Stimulated activated CD4-positive, alpha-beta T cell treated with anti-CD3 and anti-CD28 coated beads, Interleukin-12 subunit alpha, Interleukin-12 subunit beta, amount 100 ng/mL, for 24 hours (primary cell): ENCODE measurements at regions not wholly inside any gene's neighbourhood (a gene's known extent, or its start where the extent isn't known, plus 50 kb on each side); places are given as distances from the start of the nearest gene placed in this dataset.

Experiments
- DNase-seq, 2 experiments: peaks; one replicate each; pipeline ENCODE4 v3.0.0-alpha.2; 2020; ENCODE audit warnings: low read depth in 2 of 2

GRCh38 chr16:82405736-82406135, 221.0 kb upstream of the CDH13 start:
- no peak for DNase-seq

- no peak for DNase-seq
Observed at GRCh38 chr16:82404586-82405315, 222.0 kb upstream of the CDH13 start.

GRCh38 chr16:82402665-82403218, 224.0 kb upstream of the CDH13 start:
- DNase-seq, result no peak

- DNase-seq, result no peak
Observed at GRCh38 chr16:82400046-82400445, 226.7 kb upstream of the CDH13 start.

- no peak for DNase-seq
Observed at GRCh38 chr16:82396509-82396908, 226.5 kb upstream of the MPHOSPH6 start.

- DNase-seq, result no peak
Observed at GRCh38 chr16:82395212-82395611, 225.2 kb upstream of the MPHOSPH6 start.

- no peak for DNase-seq
Observed at GRCh38 chr16:82391690-82392089, 221.7 kb upstream of the MPHOSPH6 start.

GRCh38 chr16:82389956-82390650, 220.1 kb upstream of the MPHOSPH6 start:
- DNase-seq, result no peak

- no peak for DNase-seq
Observed at GRCh38 chr16:82386761-82387160, 216.7 kb upstream of the MPHOSPH6 start.

- no peak for DNase-seq
Observed at GRCh38 chr16:82384949-82385348, 214.9 kb upstream of the MPHOSPH6 start.

- DNase-seq, result no peak
Observed at GRCh38 chr16:82384017-82384416, 214.0 kb upstream of the MPHOSPH6 start.

- DNase-seq, result no peak
Observed at GRCh38 chr16:82382521-82382920, 212.5 kb upstream of the MPHOSPH6 start.

GRCh38 chr16:82379551-82379950, 209.5 kb upstream of the MPHOSPH6 start:
- no peak for DNase-seq

- DNase-seq, result no peak
Observed at GRCh38 chr16:82373976-82374375, 204.0 kb upstream of the MPHOSPH6 start.

GRCh38 chr16:82370282-82370681, 200.3 kb upstream of the MPHOSPH6 start:
- DNase-seq, result no peak

GRCh38 chr16:82368041-82368440, 198.0 kb upstream of the MPHOSPH6 start:
- DNase-seq, result no peak

GRCh38 chr16:82366462-82366861, 196.4 kb upstream of the MPHOSPH6 start:
- no peak for DNase-seq

- DNase-seq, result no peak
Observed at GRCh38 chr16:82364690-82365089, 194.7 kb upstream of the MPHOSPH6 start.

GRCh38 chr16:82363026-82363816, 193.2 kb upstream of the MPHOSPH6 start:
- DNase-seq, result no peak

GRCh38 chr16:82361885-82362284, 191.9 kb upstream of the MPHOSPH6 start:
- DNase-seq, result no peak

GRCh38 chr16:82360024-82360783, 190.2 kb upstream of the MPHOSPH6 start:
- no peak for DNase-seq
